ENCODE measurements at regions not wholly inside any gene's neighbourhood (a gene's known extent, or its start where the extent isn't known, plus 50 kb on each side); places are given as distances from the start of the nearest gene placed in this dataset.

DNA sequence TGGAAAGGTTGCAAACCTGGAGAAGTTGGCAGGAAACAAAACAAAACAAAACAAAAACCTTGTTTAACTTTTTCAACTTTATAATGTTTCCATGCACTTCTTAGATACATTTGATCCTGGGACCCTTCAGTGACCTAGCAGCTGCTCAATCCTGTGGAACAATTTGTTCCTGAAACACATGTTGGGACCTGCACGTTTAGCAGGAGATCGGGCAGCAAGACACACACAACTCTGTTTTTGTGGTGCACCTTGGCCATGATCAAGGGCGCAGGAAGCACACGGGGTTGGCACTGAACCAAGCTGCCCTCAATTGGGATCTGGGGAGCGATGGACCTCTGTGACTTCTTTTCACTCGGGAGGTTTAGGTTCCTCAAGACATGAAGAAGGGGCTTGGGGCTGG is 268.7 kb downstream of the LOXHD1 start (continued):
- TF ChIP-seq, protein P1, sequence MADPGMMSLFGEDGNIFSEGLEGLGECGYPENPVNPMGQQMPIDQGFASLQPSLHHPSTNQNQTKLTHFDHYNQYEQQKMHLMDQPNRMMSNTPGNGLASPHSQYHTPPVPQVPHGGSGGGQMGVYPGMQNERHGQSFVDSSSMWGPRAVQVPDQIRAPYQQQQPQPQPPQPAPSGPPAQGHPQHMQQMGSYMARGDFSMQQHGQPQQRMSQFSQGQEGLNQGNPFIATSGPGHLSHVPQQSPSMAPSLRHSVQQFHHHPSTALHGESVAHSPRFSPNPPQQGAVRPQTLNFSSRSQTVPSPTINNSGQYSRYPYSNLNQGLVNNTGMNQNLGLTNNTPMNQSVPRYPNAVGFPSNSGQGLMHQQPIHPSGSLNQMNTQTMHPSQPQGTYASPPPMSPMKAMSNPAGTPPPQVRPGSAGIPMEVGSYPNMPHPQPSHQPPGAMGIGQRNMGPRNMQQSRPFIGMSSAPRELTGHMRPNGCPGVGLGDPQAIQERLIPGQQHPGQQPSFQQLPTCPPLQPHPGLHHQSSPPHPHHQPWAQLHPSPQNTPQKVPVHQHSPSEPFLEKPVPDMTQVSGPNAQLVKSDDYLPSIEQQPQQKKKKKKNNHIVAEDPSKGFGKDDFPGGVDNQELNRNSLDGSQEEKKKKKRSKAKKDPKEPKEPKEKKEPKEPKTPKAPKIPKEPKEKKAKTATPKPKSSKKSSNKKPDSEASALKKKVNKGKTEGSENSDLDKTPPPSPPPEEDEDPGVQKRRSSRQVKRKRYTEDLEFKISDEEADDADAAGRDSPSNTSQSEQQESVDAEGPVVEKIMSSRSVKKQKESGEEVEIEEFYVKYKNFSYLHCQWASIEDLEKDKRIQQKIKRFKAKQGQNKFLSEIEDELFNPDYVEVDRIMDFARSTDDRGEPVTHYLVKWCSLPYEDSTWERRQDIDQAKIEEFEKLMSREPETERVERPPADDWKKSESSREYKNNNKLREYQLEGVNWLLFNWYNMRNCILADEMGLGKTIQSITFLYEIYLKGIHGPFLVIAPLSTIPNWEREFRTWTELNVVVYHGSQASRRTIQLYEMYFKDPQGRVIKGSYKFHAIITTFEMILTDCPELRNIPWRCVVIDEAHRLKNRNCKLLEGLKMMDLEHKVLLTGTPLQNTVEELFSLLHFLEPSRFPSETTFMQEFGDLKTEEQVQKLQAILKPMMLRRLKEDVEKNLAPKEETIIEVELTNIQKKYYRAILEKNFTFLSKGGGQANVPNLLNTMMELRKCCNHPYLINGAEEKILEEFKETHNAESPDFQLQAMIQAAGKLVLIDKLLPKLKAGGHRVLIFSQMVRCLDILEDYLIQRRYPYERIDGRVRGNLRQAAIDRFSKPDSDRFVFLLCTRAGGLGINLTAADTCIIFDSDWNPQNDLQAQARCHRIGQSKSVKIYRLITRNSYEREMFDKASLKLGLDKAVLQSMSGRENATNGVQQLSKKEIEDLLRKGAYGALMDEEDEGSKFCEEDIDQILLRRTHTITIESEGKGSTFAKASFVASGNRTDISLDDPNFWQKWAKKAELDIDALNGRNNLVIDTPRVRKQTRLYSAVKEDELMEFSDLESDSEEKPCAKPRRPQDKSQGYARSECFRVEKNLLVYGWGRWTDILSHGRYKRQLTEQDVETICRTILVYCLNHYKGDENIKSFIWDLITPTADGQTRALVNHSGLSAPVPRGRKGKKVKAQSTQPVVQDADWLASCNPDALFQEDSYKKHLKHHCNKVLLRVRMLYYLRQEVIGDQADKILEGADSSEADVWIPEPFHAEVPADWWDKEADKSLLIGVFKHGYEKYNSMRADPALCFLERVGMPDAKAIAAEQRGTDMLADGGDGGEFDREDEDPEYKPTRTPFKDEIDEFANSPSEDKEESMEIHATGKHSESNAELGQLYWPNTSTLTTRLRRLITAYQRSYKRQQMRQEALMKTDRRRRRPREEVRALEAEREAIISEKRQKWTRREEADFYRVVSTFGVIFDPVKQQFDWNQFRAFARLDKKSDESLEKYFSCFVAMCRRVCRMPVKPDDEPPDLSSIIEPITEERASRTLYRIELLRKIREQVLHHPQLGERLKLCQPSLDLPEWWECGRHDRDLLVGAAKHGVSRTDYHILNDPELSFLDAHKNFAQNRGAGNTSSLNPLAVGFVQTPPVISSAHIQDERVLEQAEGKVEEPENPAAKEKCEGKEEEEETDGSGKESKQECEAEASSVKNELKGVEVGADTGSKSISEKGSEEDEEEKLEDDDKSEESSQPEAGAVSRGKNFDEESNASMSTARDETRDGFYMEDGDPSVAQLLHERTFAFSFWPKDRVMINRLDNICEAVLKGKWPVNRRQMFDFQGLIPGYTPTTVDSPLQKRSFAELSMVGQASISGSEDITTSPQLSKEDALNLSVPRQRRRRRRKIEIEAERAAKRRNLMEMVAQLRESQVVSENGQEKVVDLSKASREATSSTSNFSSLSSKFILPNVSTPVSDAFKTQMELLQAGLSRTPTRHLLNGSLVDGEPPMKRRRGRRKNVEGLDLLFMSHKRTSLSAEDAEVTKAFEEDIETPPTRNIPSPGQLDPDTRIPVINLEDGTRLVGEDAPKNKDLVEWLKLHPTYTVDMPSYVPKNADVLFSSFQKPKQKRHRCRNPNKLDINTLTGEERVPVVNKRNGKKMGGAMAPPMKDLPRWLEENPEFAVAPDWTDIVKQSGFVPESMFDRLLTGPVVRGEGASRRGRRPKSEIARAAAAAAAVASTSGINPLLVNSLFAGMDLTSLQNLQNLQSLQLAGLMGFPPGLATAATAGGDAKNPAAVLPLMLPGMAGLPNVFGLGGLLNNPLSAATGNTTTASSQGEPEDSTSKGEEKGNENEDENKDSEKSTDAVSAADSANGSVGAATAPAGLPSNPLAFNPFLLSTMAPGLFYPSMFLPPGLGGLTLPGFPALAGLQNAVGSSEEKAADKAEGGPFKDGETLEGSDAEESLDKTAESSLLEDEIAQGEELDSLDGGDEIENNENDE (IDR thresholded peaks at IDR 0.05; ENCODE audit: insufficient replicate concordance, low read length) = no peak
- no peak for TF ChIP-seq CHD1 (IDR thresholded peaks at IDR 0.05; ENCODE audit: low read depth, low read length)
- no peak for TF ChIP-seq EZH2 (IDR thresholded peaks at IDR 0.05; ENCODE audit: low read depth, low read length, severe bottlenecking)
- TF ChIP-seq SP2 (IDR thresholded peaks at IDR 0.05; ENCODE audit: low read length) = no peak
- TF ChIP-seq GABPA (IDR thresholded peaks at IDR 0.05; ENCODE audit: borderline replicate concordance, insufficient read depth, low read length) = no peak

Data from H1 (cell line).